Urothelium cell line (cell line): ENCODE measurements at regions not wholly inside any gene's neighbourhood (a gene's known extent, or its start where the extent isn't known, plus 50 kb on each side); places are given as distances from the start of the nearest gene placed in this dataset.
"Not testable (repeated sequence)": the region's sequence is repeated elsewhere in the genome, so short reads cannot be mapped to it uniquely, and the experiment has no call there.

ENCODE experiments used
- DNase-seq: peaks from one replicate; pipeline ENCODE4 v3.0.0; 2011; ENCODE audit warnings: low spot score, mixed read lengths
- FAIRE-seq: peaks from 2 replicates; lab custom pipeline; 2011; peaks lifted over from hg19 to GRCh38; lab: Jason Lieb, UNC

DNA sequence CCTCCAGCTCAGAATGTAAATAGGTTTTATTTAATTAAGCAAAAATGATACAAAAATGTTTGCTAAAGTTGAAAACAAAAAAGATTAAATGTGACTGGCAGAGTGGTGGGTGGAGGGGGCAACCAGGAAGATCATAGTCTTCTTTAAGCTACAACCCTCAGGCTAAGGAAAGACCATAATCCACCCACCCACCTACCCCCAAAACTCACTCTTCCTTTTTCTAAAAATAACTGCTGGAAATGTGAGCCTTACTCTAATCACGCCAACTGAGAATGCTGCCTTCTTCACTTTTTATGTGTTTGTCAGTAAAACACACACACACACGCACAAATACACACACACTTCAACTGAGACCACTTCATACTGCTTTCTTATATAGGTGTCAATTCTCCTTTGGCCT, 230.0 kb upstream of the EGLN3 start:
- no peak for FAIRE-seq
- DNase-seq, result no peak

DNA sequence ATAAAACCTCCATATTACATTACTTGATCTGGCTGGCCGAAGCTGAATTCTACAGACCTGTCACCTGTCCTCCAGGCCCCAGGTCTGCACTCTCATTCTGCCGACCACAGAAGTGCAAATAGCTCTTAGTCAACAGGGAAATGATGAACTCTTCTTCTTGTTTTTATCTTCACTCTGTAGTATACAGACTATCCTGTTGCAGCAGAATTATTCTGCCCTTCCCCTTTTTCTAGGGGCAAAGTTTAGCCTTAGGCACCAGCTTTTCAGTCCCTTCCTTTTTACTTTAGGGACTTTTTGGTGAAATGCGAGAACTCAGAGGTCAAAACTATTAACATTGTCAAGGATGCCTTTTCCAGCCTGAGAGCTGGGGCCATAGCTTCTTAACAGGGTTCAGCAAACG, 229.6 kb upstream of the EGLN3 start:
- FAIRE-seq (no peak), DNase-seq (no peak)

DNA sequence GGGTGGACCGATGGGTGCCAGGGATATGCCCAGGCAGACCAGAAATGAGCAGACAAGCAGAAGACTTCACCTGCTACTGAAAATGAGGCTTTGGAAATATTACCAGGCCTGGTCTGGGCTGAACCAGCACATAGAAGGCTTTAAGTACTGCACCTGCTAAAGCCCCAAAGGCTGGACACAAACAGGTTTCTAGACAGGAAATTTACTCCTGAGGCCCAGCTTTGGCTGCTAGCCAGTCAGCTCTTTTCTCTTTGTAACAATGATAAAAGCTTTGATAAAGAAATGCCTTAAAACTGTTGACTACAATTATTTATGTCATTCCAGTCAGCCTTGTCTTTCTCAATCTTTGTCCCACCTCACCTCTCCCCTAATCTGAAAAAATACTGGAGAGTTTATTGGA, 228.9 kb upstream of the EGLN3 start:
- no peak for FAIRE-seq
- no peak for DNase-seq

DNA sequence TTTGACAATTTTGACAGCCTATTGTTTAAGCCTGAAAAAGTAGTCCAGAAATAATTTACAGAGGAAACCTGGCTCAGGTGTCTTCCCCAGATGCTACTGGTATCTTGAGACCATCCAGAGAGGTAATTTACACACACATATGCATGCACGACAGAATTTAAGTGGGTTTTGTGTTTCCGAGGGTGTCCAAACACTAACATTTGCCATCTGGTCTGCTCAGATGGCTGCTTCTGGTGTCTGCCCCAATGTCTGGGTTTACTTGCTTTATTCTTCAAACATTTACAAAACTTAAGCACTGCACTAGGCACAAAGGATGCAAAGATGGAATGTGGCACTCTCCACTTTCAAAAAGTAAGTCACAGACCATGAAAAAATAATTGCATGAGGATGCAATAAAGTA, 226.6 kb upstream of the EGLN3 start:
- no peak for DNase-seq
- no peak for FAIRE-seq

DNA sequence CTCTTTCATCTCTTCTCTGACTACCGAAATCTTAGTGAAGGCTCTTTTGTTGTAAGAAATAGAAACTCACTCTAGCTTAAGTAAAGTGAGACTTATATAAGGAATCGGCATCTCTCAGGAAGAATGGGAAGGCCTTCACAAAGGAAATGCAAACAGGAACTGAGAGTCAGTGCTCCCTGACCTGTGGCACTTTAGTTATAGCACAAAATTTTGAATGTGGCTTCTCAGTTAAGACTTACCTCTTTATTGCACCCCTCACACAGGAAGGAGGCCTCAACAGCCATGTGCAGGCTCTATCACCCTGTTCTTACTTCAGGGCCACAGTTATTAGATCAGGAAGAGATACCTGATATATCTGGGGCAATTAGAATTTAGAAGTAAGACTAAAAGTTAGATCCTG, 224.7 kb upstream of the EGLN3 start:
- FAIRE-seq, result no peak

DNA sequence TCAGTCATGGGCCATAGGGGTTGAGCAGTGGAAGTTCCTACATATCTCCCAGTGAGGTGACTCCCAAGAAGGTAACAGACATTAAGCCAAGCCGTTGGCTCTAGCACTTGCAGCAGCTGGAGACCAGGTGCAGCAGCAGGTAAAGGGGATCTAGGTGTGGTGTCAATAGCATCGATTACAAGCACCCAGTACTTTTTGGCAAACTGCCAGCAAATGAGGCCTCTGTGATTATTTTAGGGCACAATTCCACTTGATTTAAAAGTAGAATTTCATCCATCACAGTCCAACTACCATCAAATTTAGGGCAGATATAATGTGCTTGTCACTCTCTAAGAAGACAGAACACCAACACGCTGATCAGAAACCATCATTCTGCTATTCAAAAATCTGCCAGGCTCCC, 224.1 kb upstream of the EGLN3 start:
- DNase-seq (no peak), FAIRE-seq (no peak)

More for the DNA sequence above, 224.7 kb upstream of the EGLN3 start:
- no peak for DNase-seq

DNA sequence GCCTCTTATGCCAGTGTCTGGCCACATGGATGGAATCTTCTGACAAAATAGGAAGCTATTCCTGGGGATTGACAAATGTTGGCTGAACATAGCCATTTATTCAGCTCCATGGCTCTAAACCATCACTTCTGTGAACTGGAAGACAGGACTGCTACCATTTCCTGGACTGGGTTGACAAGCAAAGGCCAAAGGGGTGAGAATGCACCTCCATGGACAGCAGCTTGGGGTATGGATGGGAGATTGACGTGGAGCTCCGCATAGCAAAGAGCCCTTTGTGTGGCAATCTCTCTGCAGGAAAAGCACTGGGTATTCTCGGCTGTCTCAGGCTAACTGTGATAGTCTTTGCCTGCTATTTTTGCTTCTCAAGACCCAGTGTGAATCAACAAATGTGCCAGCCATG, 223.0 kb upstream of the EGLN3 start:
- no peak for DNase-seq
- no peak for FAIRE-seq

DNA sequence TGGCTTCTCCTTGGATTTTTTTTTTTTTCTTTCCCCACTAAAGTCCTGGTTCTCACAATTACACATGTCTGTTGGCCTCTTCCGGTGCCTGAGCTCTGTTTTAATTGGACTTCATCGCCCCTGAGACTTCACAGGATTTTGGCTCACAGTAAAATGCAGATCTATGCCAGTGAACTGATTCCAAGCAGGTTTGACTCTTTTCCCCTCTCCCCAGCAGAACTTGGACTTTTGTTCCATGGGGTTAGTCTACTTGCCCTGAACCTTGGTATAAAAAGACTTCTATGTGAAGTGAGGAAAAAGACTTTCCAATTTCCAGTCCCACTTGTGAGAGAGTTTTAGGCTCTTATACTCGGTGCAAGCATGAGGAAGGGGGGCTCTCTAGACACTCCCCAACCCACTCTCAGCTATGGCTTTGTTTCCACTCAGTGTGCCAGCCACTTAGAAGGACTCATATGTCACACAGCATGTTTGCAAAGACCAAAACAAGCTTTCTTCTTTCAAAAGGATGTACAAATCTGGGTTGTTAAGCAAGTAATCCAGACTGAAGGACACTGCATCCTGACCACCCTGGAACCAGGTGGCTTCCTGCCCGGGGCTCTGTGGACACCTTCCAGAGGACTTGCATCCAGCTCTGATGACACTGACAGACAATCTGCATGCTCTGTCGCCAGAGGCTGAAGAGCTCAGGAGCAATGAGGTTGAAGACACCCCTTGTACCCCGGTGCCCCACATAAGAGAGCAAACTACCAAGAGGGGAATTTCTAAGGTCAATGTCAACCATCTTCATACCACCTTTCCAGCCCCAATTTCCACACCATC, 221.9 kb upstream of the EGLN3 start:
- FAIRE-seq (no peak), DNase-seq (no peak)

DNA sequence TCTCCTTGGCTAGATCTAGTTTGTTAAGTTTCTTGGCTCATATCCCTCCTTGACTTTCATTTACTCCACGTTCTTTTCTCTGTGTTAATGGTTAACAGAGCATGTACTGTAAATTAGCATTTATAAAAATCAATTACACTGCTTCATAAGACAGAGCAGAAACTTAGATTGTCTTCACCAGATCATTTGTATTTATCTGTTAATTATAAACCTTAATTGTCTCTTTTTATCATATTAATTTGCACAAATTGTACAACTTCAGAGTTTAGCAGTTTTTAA, 221.2 kb upstream of the EGLN3 start:
- DNase-seq (no peak), FAIRE-seq (no peak)

DNA sequence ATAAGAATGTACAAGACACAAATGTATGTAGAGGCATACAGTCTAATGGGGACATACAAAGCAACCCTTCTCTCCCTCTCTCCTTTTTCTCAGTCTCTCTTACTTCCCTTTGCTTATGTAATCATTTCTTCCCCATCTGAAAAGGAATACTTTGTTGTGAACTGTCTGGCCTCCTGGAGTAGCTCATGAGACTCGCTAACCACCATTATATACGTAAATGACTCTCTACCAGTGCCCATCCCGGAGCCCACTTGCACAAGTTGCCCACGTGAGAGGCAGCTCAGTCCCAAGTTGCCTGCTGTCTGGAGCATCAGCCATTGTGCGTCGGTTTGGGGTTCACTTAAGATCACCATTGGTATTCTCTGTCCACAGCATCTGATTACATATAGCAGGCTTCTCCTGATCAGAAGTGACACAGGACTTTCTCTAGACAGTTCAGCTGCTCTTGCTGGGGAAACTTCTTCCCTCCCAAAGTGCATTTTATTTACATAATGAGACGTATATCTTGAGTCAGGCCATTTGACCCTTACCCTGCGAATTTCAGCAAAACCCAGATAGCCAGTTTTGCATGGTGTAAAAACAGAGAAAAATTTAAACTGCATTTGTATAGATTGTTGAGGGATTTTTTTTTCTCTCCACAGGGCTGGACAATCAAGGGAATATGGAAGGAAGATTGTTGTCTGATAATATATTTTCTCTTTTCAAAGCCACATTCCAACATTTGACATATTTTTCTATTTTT, 220.7 kb upstream of the EGLN3 start:
- DNase-seq (no peak), FAIRE-seq (no peak)

DNA sequence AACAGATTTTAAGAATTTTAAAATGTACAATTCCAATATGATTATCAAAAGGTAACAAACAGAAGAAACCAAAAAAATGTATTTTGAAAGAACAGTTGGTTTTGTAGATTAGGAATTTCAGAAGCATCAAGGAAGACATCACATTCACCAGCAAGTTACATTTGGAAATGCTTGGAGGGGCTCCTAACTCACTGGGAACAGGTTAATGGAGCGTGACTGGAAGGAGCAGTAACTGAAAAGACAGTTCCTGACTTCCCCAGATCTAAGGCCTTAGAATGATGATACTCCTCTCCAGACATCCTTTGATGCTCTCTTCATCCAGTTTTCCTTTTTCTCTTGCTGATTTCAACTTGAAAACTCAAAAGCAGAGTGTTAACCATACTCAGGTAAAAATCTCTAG, 220.0 kb upstream of the EGLN3 start:
- FAIRE-seq (no peak), DNase-seq (no peak)

DNA sequence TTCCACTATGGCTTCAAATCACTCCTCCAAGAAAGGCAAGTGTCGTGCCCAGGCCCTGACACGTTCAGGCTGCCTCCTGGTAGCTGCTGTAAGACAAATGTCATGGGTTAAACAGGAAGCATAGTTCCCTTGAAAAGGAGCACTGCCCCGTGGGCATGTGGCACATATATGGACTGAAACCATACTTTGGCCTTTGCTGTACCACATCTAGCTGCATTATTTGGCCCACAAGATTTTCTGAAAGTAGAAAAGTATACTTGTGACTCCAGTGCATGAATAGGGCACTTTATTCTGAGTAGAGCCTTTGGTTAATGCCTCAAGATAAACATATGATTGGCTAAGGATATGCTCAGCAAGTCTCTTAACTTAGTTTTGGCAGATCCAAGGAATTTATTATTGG, 218.7 kb upstream of the EGLN3 start:
- DNase-seq, result no peak
- FAIRE-seq, result no peak

DNA sequence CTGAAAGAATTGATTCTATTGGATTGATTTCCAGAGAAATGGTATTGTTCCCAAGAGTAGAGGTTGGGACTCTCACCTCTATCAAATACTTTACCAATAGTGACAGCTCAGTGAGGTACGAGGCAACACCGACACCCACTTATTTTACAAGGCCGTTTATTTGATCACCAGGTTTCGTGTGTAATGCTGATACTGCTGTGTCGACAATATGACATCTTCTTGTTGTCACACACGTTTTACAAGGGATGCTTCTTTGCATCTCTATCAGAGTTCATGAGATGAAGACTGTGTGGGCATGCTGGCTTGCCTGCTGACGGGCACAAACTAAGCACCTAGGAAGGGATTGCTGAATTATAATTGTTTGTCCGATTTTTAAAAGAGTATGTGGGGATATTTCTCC, 217.8 kb upstream of the EGLN3 start:
- FAIRE-seq (no peak), DNase-seq (no peak)

DNA sequence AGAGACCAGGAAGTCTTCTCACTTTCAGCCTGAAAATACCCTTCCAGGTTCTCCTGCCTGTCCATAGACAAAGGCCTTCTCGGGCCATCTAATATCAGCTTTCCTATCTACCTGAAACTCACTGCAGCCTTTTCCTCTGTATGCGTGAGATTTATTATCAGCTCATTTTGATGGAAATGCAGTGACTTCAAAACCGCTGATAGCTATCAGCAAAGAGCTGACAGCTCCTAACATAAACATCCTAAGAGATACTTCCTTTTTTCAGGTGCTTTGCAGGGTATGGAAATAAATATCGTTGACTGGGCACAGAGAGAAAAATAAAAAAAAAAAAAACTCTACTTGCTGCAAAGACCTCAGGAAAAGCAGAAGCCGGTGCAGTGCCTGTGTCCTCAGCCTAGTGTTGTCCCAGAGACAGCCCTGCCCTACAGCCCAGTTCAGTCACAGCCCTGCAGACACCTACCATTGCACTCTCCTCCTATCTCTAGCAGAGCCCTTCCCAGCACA, 215.0 kb upstream of the EGLN3 start:
- FAIRE-seq (no peak), DNase-seq (no peak)

DNA sequence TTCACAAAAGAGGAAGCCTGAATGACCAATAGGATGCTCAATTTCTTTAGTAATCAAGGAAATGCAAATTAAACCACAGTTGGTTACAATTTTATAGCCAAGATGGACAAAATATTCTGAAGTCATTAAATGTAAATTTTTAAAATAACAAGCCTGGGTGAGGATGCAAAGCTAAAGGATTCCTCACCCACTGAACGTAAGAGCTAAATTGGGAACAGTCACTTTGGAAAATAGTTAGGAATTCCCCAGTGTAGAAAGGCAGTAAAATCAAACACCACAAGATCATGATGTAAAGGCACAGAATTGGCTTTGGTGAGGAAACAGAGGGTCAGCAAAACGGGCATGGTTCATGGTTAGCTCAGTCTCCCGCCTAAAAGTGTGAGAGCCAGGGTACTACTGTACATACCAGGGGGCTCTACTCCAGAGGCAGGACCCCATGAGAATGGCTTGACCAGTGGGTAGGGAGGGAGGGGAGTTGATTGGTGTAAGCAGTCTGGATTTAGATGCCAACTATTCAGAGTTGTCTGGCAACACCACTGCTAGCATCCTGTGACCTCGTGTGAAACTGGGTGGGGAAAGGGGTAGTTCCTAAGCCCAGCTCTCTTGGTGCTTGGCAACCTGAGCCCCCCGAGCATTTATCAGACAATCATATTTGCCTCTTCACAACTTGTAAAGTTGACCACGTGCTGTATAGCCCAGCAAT, 213.4 kb upstream of the EGLN3 start:
- FAIRE-seq, result peak; percentile 30
- no peak for DNase-seq

DNA sequence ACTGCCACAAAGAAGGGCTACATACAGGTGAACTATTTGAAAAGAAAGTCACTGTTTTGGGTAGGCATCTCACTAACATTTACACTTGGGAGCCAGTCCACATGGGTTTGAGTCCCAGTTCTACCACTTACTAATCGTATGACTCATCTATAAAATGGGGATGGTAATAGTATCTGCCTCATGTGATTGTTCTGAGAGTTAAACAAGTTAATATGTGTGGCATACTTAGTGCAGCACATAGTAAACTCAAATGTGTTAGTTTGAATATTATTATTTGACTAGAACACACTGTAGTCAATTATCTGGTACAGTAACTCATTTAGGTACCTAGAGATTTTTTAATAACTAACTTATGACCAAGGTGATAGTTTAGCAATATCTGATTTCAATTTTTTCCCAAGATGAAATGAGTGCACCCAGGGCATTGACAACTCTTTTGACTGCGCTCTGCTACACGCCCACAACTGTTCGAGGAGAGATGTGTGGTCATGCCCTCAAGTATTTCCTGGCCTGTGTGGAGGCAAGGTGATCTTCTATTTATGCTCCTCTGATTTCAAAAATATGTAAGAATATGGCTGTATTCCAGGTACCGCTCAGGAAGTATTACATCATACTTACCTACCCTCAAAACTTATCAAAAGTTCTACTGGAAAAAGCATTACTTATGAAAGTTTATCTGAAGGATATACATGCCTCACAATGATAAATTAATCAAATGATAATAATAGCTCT, 210.6 kb upstream of the EGLN3 start:
- peak; percentile 18 for DNase-seq
- FAIRE-seq, result peak; percentile 72

DNA sequence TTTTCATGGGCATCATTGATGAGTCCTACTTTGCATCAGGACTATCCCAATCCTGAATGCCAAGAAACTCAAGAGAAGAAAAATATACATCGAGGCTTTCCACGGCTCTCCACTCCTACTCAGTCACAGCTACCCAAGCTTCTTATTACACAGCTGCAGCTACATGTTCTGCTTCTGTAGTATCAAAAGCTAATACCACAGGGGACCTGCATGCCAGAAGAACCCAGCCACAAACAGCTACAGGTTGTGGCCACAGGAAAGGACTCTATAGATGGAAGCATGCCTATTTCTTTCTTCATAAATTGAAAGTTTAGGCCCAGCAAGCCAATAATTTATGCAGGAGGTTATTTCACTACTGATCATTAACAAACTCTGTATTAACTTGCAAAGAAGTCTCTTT, 209.7 kb upstream of the EGLN3 start:
- FAIRE-seq, result no peak
- DNase-seq, result no peak

DNA sequence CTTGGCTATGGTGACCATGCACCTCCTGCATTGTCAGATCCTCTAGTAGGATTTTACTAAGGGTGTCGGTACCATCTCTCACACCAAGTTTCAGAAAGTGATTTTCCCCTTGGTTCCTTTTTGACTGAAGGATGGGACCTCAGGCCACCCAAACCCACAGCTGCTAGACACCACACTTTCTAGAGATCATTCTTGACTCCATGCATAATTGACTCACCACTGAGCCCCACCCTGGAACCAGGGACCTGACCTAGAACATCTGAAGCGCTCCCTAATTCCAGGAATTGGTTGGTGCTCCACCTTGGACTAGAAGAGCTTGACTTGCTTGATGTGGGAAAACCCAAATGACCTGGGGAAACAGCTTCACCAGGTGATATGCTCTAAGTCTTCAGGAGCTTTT, 206.8 kb upstream of the EGLN3 start:
- DNase-seq, result no peak
- FAIRE-seq, result no peak

DNA sequence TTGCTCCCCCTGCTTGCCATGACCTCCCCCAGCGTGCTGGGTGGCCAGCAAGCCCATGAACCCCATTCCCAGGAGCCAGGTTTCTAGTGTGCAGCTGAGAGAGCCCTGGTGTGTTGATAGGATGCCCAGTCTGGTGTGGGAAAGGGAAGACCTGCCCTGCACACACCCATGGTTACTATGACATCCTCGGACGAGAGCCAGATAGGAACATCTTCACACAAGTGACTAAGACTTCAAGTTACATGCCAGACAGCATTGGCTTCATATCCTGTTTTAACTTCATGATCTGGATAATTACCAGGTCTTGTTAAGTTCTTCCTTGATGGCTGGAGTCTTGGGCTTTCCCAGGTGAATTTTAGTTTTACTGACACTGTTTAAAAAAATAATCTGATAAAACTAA, 196.6 kb upstream of the EGLN3 start:
- DNase-seq (no peak), FAIRE-seq (no peak)

DNA sequence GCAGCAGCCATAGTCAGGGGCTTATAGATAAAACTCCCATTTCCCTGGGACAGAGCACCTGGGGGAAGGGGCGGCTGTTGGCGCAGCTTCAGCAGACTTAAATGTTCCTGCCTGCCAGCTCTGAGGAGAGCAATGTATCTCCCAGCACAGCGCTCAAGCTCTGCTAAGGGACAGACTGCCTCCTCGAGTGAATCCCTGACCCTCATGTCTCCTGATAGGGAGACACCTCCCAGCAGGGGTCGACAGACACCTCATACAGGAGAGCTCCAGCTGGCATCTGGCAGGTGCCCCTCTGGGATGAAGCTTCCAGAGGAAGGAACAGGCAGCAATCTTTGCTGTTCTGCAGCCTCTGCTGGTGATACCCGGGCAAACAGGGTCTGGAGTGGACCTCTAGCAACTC, 189.3 kb upstream of the EGLN3 start:
- not testable (repeated sequence) for DNase-seq, FAIRE-seq
